Lung (tissue), 11 donors: ENCODE measurements at regions not wholly inside any gene's neighbourhood (a gene's known extent, or its start where the extent isn't known, plus 50 kb on each side); places are given as distances from the start of the nearest gene placed in this dataset.

Experiments used
- ATAC-seq: fragments of 200-7000 bp; cut with Tn5 transposase; one replicate; pipeline ENCODE4 v1.9.1; 2020; ENCODE audit warnings: moderate number of reproducible peaks; ENCODE audit not compliant: insufficient read depth, low FRiP score
- DNase-seq, 3 donors: peaks; one replicate each; pipeline ENCODE4 v3.0.0-alpha.2; 2013 to 2017
- H3K27ac ChIP-seq, 2 donors: one replicate each; pipeline ENCODE4 v1.5.1; 2013; ENCODE audit warnings: mild to moderate bottlenecking in 2 of 2, moderate library complexity in 2 of 2, control low read depth in 1 of 2, inconsistent platforms in 1 of 2, low read depth in 1 of 2, low read length in 1 of 2
- H3K27me3 ChIP-seq, 3 donors: one replicate each; pipeline ENCODE4 v1.5.1; 2013; ENCODE audit warnings: low read length in 2 of 3; ENCODE audit not compliant: control insufficient read depth in 3 of 3, insufficient read depth in 3 of 3
- H3K36me3 ChIP-seq, 4 donors: one replicate each; pipeline ENCODE4 v1.5.1; 2013; ENCODE audit warnings: low read length in 4 of 4, mild to moderate bottlenecking in 1 of 4, moderate library complexity in 1 of 4; ENCODE audit not compliant: control insufficient read depth in 4 of 4, insufficient read depth in 4 of 4
- H3K4me1 ChIP-seq, 5 donors: one replicate each; pipeline ENCODE4 v1.5.1; 2013; ENCODE audit warnings: low read length in 5 of 5, mild to moderate bottlenecking in 2 of 5, moderate library complexity in 1 of 5; ENCODE audit not compliant: control insufficient read depth in 5 of 5, insufficient read depth in 5 of 5
- H3K4me3 ChIP-seq: one replicate; pipeline ENCODE4 v1.5.1; 2013; ENCODE audit warnings: mild to moderate bottlenecking, control low read depth, moderate library complexity
- H3K9ac ChIP-seq, 2 donors: one replicate each; pipeline ENCODE4 v1.5.1; 2013; ENCODE audit warnings: low read length in 2 of 2, control low read depth in 1 of 2; ENCODE audit not compliant: insufficient read depth in 1 of 2
- H3K9me3 ChIP-seq, 4 donors: one replicate each; pipeline ENCODE4 v1.5.1; 2013; ENCODE audit warnings: low read length in 3 of 4, mild to moderate bottlenecking in 1 of 4, moderate library complexity in 1 of 4; ENCODE audit not compliant: control insufficient read depth in 4 of 4, insufficient read depth in 3 of 4
- WGBS, 2 donors: extraction: QIAGEN DNeasy Blood & Tissue Kit; methylation state at CpG; one replicate each; pipeline ENCODE4 v1.1.7; 2013; 5-methylcytosine and 5-hydroxymethylcytosine counted together
- TF ChIP-seq, protein P1 (sequence below): IDR thresholded peaks from 2 replicates; pipeline ENCODE4 v1.5.1; 2012; ENCODE audit warnings: mild to moderate bottlenecking; ENCODE audit errors: control extremely low read depth, extremely low read depth
- donor health status: control.
- donor health status: control.
- donor health status: Bipolar disorder and iron deficiency.
- donor health status: healthy.
- donor health status: DM: yes; HTN: yes; CAD: no.

DNA sequence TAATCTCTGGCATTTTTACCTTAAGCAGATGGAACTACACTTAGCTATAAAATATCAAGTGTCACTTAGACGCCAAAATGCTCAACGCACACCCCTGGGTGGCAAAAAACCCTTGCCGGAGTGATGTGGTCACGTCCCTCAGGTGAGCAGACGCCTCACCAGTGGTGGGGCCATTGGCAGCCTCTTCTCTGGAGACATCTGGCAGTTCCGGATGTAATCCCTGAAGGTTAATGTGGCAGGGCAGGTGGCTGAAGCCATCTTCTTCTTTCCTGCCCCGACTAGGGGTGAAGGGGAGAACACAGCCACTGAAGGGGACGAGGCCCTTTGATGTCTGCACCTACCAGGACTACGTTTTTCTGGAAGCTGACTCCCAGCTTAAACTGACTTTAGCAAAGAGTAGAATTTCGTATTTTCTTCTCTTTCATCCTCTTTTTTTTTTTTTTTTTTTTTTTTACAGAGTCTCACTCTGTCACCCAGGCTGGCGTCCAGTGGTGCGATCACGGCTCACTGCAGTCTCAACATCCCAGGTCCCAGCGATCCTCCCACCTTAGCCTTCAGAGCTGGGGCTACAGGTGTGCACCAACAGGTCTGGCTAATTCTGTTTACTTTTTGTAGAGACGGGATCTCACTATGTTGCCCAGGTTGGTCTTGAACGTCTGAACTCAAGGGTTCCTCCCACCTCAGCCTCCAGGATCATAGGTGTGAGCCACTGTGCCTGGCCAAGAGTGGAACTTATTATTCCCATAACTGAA lies 152.1 kb downstream of the TTLL2 start:
- Histone ChIP-seq H3K36me3 (no peaks in the 10 kb centered on the region), H3K9ac (no peak overlapping the region), H3K4me1 (peaks cover 0 to 14% (median 2%) of the 10 kb centered on the region in 5 donors), H3K4me3 (no peak overlapping the region), H3K27ac (no peak overlapping the region), H3K9me3 (no peaks in the 10 kb centered on the region), H3K27me3 (no peaks in the 10 kb centered on the region)
- ATAC-seq (no peak), DNase-seq (no peak)
- 90% methylated on average over 16 of the region's 16 CpGs for WGBS, 2 donors
- TF ChIP-seq, protein P1, sequence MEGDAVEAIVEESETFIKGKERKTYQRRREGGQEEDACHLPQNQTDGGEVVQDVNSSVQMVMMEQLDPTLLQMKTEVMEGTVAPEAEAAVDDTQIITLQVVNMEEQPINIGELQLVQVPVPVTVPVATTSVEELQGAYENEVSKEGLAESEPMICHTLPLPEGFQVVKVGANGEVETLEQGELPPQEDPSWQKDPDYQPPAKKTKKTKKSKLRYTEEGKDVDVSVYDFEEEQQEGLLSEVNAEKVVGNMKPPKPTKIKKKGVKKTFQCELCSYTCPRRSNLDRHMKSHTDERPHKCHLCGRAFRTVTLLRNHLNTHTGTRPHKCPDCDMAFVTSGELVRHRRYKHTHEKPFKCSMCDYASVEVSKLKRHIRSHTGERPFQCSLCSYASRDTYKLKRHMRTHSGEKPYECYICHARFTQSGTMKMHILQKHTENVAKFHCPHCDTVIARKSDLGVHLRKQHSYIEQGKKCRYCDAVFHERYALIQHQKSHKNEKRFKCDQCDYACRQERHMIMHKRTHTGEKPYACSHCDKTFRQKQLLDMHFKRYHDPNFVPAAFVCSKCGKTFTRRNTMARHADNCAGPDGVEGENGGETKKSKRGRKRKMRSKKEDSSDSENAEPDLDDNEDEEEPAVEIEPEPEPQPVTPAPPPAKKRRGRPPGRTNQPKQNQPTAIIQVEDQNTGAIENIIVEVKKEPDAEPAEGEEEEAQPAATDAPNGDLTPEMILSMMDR = no peak

DNA sequence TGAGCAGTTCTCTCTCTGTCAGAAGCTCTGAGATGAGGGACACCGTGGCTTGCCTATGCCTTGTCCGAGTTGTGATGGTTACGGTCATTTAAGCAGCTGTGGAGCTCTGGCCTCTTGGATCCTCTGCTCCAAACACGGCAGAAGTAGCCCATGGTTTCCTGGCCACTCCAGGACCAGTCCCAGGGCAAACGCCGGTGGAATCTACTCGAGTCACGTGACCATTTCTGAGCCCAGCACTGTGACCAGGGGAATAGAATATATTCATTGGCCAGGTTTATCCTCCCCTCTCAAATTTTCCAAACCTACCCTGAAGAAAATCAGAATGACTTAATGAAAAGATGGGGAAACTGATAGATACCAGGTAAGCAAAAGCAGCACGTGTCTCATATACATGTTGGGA lies 152.8 kb downstream of the TTLL2 start:
- Histone ChIP-seq H3K27me3 (no peaks in the 10 kb centered on the region), H3K4me3 (no peak overlapping the region), H3K9me3 (no peaks in the 10 kb centered on the region), H3K27ac (no peak overlapping the region), H3K36me3 (no peaks in the 10 kb centered on the region), H3K4me1 (peaks cover 0 to 14% (median 2%) of the 10 kb centered on the region in 5 donors), H3K9ac (no peak overlapping the region)
- TF ChIP-seq, protein P1 = no peak
- DNase-seq (no peak), ATAC-seq (no peak)
- 94% methylated on average over 9 of the region's 9 CpGs for WGBS, 2 donors

DNA sequence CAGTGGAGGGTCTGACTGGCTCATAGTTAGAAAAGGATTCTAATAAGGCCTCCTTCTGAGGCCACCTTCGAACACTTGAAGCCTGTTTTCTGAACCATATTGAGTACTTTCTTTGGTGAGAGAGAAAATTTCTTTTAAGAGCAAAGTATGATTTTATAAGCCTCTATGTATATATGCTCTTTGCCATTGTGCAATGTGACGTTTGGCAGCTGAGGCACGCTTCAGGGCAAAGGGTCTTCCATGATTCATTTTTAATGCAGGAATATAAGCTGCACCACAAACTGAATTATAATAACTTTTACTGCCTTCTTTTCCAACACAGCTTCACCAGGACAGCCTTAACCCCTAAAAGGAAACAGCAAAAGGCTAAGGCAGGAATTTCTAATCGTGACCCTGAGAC lies 154.4 kb downstream of the TTLL2 start:
- H3K9ac ChIP-seq = no peak overlapping the region
- peaks cover 0 to 12% (median 2%) of the 10 kb centered on the region in 5 donors for H3K4me1 ChIP-seq
- DNase-seq (peak in 2 of 3 donors; percentile 63 to 71), ATAC-seq (no peak)
- H3K27ac ChIP-seq = no peak overlapping the region
- H3K9me3 ChIP-seq = no peaks in the 10 kb centered on the region
- TF ChIP-seq, protein P1 = no peak
- H3K27me3 ChIP-seq = no peaks in the 10 kb centered on the region
- whole genome bisulfite sequencing, 2 donors = 87 to 91% methylated on average over 4 of the region's 4 CpGs
- H3K36me3 ChIP-seq = no peaks in the 10 kb centered on the region
- H3K4me3 ChIP-seq = no peak overlapping the region
